ENCODE measurements at regions not wholly inside any gene's neighbourhood (a gene's known extent, or its start where the extent isn't known, plus 50 kb on each side); places are given as distances from the start of the nearest gene placed in this dataset.

DNA sequence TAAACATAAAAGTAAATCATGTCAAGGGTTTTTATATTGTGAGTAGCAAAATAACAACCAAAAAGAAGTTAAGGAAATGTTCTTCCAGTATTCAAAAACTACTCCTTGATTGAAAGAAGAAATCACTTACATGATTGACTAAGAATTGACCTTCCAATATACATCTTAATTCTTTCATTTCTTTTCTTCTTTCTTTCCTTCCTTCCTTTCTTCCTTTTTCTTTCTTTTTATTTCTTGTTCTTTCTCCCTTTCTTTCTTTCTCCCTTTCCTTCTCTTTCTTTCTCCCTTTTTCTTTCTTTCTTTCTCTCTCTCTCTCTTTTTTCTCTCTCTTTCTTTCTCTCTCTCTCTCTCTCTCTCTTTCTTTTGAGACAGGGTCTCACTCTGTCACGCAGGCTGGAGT is 60.7 kb upstream of the SOX9 start:
- Mint-ChIP-seq H3K4me3 (no peak overlapping the region), H3K27ac (no peak overlapping the region), H3K4me1 (no peaks in the 10 kb centered on the region), H3K9me3 (ENCODE audit: insufficient read depth) (no peaks in the 10 kb centered on the region), H3K27me3 (no peaks in the 10 kb centered on the region)
- Histone ChIP-seq H3K9ac (ENCODE audit: low read length) (no peak overlapping the region), H3K4me3 (ENCODE audit: control extremely low read depth in 1 of 5, extremely low read depth in 1 of 5, insufficient read depth in 1 of 5, low read depth in 2 of 5, low read length in 4 of 5) (no peak overlapping the region), H3K9me3 (ENCODE audit: control extremely low read depth in 1 of 3, control insufficient read depth in 2 of 3, insufficient read depth in 1 of 3, low read length in 2 of 3) (peaks cover 0 to 3% (median 0%) of the 10 kb centered on the region in 3 donors), H3K79me2 (ENCODE audit: control insufficient read depth, insufficient read depth, low read length) (no peaks in the 10 kb centered on the region), H3K27me3 (replicated peaks in 1 of 4; ENCODE audit: control extremely low read depth in 1 of 4, control insufficient read depth in 3 of 4, insufficient read depth in 4 of 4, low read length in 3 of 4) (no peaks in the 10 kb centered on the region), H3K4me2 (replicated peaks; ENCODE audit: low read depth, low read length, poor library complexity, severe bottlenecking) (no peak overlapping the region), H4K20me1 (ENCODE audit: control insufficient read depth, insufficient read depth, low read length, poor library complexity, severe bottlenecking) (no peaks in the 10 kb centered on the region), H2AFZ (ENCODE audit: insufficient read depth, low read depth, low read length, poor library complexity, severe bottlenecking) (no peak overlapping the region), H3K36me3 (replicated peaks in 1 of 2; ENCODE audit: control extremely low read depth in 1 of 2, control insufficient read depth in 1 of 2, extremely low read depth in 1 of 2, insufficient read depth in 2 of 2, low read length in 1 of 2) (no peaks in the 10 kb centered on the region), H3K27ac (ENCODE audit: low read length in 2 of 2) (no peak overlapping the region), H3K4me1 (ENCODE audit: control insufficient read depth in 2 of 2, insufficient read depth in 2 of 2, low read length in 2 of 2) (no peaks in the 10 kb centered on the region)
- intact Hi-C loops (cut with micrococcal nuclease), result no loop called here
- no peak for TF ChIP-seq EZH2 (IDR thresholded peaks at IDR 0.05; ENCODE audit: borderline replicate concordance, insufficient read depth, low read depth, low read length, poor library complexity, severe bottlenecking)
- TF ChIP-seq CTCF (IDR thresholded peaks at IDR 0.05), result peak; percentile 21
- DNase-seq, result no peak
- no peak for ATAC-seq (ENCODE audit: low read depth)
- CTCF ChIA-PET, result no interaction called here
- WGBS (ENCODE audit: insufficient coverage), result no CpG with 5 or more reads among the region's 1 CpG
- POLR2A ChIA-PET, result no interaction called here

DNA sequence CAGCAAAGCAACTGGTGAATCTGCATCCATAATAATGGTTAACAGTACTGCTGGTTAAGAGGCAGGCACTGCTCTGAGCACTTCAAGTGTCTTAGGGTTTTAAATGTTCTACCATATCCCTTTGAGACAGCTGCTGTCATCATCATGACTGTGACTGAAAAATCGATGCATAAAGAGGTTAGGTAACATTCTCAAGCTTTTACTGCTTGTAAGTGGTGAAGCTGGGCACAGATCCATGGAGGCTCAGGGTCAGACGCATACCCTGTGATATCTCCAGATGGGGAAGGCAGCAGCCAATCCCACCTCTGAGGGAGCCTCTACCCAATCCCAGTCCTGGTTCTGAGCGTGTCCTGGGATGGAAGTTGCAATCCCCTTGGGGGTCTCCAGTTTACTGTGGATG is 57.6 kb upstream of the SOX9 start:
- no peak overlapping the region for H3K4me3 ChIP-seq (ENCODE audit: control extremely low read depth in 1 of 5, extremely low read depth in 1 of 5, insufficient read depth in 1 of 5, low read depth in 2 of 5, low read length in 4 of 5)
- ATAC-seq (ENCODE audit: low read depth) (no peak), DNase-seq (no peak)
- H3K4me2 ChIP-seq (replicated peaks; ENCODE audit: low read depth, low read length, poor library complexity, severe bottlenecking), result no peak overlapping the region
- H3K4me3 Mint-ChIP-seq, result no peak overlapping the region
- WGBS (ENCODE audit: insufficient coverage), result 93% methylated on average over 3 of the region's 3 CpGs
- CTCF ChIA-PET, result no interaction called here
- no peaks in the 10 kb centered on the region for H3K79me2 ChIP-seq (ENCODE audit: control insufficient read depth, insufficient read depth, low read length)
- POLR2A ChIA-PET, result no interaction called here
- H3K9me3 ChIP-seq (ENCODE audit: control extremely low read depth in 1 of 3, control insufficient read depth in 2 of 3, insufficient read depth in 1 of 3, low read length in 2 of 3), result no peaks in the 10 kb centered on the region
- no peaks in the 10 kb centered on the region for H3K36me3 ChIP-seq (replicated peaks in 1 of 2; ENCODE audit: control extremely low read depth in 1 of 2, control insufficient read depth in 1 of 2, extremely low read depth in 1 of 2, insufficient read depth in 2 of 2, low read length in 1 of 2)
- no peak overlapping the region for H3K27ac ChIP-seq (ENCODE audit: low read length in 2 of 2)
- no peaks in the 10 kb centered on the region for H3K4me1 ChIP-seq (ENCODE audit: control insufficient read depth in 2 of 2, insufficient read depth in 2 of 2, low read length in 2 of 2)
- H3K4me1 Mint-ChIP-seq, result no peaks in the 10 kb centered on the region
- no peaks in the 10 kb centered on the region for H4K20me1 ChIP-seq (ENCODE audit: control insufficient read depth, insufficient read depth, low read length, poor library complexity, severe bottlenecking)
- no peaks in the 10 kb centered on the region for H3K27me3 Mint-ChIP-seq
- no peak overlapping the region for H3K27ac Mint-ChIP-seq
- no peak overlapping the region for H2AFZ ChIP-seq (ENCODE audit: insufficient read depth, low read depth, low read length, poor library complexity, severe bottlenecking)
- intact Hi-C loops (cut with micrococcal nuclease), result no loop called here
- H3K27me3 ChIP-seq (replicated peaks in 1 of 4; ENCODE audit: control extremely low read depth in 1 of 4, control insufficient read depth in 3 of 4, insufficient read depth in 4 of 4, low read length in 3 of 4), result no peaks in the 10 kb centered on the region
- no peaks in the 10 kb centered on the region for H3K9me3 Mint-ChIP-seq (ENCODE audit: insufficient read depth)
- H3K9ac ChIP-seq (ENCODE audit: low read length), result no peak overlapping the region
- TF ChIP-seq EZH2 (IDR thresholded peaks at IDR 0.05; ENCODE audit: borderline replicate concordance, insufficient read depth, low read depth, low read length, poor library complexity, severe bottlenecking) (no peak), CTCF (IDR thresholded peaks at IDR 0.05) (no peak)

Data from B cell (primary cell).